GM19395 (cell line): ENCODE measurements at regions not wholly inside any gene's neighbourhood (a gene's known extent, or its start where the extent isn't known, plus 50 kb on each side); places are given as distances from the start of the nearest gene placed in this dataset.

Source experiments
- ATAC-seq: cut with Tn5 transposase; IDR thresholded peaks from one replicate; pipeline ENCODE4 v1.9.1; 2021; ENCODE audit warnings: mild to moderate bottlenecking, moderate library complexity; ENCODE audit not compliant: unreplicated experiment

- no peak for ATAC-seq
Measured at GRCh38 chr6:19032591-19033295, 645.6 kb downstream of the RNF144B start.

DNA sequence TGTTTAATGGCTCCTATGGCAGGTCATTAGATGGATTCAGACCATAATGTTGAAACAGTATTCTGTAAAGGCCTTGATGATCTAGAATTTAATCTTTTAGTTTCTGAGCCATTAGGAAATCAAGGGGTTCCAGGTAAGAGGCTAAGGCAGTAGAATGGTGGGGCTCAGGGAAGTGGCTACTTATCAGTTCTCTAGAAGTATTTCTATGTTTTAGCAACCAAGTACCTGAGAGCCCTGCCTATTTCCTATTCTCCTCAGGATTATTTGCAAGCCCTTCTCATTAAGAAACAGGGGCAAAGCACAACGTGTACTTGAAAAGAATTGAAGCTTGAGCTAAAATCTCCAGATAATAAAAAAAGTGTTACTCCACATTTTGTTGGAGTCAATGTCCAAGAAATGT lies 646.5 kb downstream of the RNF144B start:
- no peak for ATAC-seq

DNA sequence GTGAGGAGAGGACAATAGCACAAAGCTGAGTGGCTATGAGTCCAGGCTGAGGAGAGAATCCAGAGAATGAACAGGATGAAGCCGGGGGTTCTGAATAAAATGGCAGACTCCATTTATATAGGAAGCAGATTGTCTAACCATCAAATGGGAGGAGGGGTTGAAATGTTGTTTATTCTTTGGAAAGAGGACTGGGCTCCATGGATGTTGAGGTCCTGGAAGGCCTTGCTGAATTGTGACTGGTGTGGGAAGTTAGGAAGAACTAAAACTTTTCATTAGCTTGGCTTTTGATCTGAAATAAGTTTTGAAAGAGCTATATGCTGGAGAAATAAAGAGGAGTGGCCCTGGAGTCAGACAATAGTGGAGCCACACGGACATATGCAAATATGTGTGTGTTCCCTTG lies 647.8 kb downstream of the RNF144B start:
- ATAC-seq: no peak

DNA sequence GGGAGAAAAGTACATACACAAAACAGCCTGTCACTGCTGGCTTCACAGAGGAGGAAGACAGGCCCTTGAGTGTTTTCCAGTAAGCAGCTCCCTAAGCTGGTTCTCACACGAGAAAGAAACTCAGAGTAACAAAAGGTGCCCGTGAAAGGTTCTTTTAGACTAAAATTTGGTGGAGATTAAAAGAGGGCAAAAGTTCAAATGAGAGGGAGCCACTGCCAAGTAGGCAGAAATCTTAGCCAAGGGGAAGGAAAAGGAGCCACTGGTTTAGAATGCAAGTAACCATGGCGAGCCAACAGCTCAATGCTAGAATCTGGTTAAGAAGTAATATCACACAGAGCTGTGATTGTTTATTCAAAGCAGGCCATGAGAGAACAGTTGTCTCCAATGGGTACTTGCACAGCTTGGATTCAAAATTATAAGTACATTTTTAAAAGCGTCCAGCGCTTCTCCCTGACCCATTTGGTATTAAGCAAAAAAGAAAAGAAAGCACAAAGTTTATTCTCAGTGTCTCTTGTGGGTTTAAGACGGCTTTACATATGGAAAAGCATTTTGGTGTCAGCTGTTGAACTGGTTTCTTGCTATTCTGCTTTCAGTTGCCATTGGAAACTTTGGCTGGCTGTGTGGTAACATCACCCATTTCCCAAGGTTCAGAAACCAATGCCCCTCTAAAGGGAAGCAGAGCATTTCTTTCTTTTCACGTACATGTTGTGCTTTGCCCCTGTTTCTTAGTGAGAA lies 648.5 kb downstream of the RNF144B start:
- no peak for ATAC-seq

DNA sequence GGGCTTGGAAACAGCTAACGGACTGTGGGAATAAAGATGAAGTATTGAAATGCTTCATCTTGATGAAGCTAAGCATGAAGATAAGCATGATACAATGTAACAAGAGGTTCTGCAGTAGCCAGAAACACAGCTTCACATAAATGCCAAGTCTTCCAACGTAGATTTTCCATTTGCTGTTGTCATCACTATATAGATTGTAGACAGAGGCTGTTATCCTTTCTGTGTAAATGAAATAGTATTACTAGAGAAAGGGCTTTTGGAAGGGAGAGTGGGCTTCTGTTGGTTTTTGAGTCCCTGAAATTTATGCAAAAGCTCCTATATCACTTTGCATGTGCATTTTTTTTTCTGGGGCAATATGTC lies 649.0 kb downstream of the RNF144B start:
- no peak for ATAC-seq

DNA sequence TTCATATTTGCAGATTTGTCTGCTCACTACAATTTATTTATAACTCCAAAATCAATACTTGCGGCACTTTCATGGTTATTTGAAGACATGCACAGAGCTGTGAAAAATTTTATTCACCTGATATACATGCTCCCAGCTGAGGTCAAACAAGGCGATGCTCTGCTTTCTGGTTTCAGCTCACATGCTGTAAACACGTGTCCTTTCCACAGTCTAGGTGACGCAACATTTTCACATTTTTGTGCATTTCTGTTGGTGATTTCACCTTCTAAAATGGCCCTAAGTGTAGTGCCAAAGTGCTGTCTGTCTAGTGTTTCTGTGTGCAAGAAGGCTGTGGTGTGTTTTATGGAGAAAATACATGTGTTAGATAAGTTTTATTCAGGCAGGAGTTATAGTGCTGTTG lies 650.5 kb downstream of the RNF144B start:
- ATAC-seq: no peak

GRCh38 chr6:19039287-19039686 lies 652.1 kb downstream of the RNF144B start:
- ATAC-seq: no peak

DNA sequence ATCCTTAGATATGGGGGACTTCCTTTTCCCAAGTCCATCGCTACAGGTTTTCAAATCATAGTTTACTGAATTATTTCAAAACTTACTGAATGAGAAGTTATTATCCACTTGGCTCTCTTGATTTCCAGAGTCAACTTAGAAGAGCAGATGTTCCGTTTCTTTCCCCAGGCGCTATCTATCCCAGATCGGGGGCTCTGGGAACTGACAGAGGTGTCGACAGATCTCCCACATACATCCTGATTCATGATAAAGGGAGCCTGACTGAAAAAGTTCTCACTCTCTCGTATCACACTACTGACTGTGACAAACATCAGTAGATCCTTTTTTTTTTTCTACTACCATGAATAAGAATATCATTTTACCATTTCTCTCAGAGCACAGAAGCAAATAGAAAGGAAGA lies 654.8 kb downstream of the RNF144B start:
- ATAC-seq: no peak

DNA sequence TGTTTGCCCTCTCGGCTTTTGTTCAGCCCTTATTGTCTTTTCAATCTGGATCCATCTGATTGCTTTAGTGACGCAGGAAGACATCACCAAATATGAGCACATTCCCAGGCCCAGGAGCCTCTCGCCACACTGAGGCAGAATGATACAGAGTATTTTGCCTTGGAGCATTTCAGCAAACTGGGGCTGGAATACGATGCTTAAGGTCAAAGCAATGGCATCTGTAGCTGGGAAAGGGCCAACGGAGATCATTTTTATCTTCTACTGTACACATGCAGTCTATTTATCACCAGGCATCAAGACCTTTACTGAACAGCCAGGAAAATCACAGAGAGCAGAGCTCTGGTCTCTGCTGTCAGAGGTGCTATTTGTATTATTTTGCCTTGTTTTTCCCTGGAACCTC lies 655.3 kb downstream of the RNF144B start:
- no peak for ATAC-seq

- ATAC-seq: no peak
Measured at GRCh38 chr6:19050765-19051164, 663.6 kb downstream of the RNF144B start.

GRCh38 chr6:19052219-19052618 lies 665.1 kb downstream of the RNF144B start:
- ATAC-seq: no peak

- ATAC-seq: no peak
Measured at GRCh38 chr6:19059102-19059501, 672.0 kb downstream of the RNF144B start.

- no peak for ATAC-seq
Measured at GRCh38 chr6:19067165-19067564, 680.0 kb downstream of the RNF144B start.

DNA sequence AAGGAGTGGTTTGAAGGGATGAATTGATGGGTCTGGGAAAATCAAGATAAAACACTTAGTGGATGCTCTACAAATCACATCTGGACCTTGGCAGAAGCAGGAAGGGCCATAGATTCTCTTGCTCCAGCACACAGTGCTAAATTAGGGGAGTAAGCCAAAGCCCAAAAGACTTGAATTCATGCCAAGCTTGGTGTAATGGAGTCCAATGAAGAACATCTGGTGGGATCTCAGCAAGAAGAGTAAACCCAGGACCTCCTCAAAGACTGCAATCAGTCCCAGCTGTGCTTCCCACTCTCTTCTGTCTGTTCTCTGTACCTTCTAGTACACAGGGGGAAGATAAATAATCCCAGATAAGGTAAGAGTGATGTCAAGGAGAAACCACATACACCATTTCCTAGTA lies 683.4 kb downstream of the RNF144B start:
- no peak for ATAC-seq

DNA sequence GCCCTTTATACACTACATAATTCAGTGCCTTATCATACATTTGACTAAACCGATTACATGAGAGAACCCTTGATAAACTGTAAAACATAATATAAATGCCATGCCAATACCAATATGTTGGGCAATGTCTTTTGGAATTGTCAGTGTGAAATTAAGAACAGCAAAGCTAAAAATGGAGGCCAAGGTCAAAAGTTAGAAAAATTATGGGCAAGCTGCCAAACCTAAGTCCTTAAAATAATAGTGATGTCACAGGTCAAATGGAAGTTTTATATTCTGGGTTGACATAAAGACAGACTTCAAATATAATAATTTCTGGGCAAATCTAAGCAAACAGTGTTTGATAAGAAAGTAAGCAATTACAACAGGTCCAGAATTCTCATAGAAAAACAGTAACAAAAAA lies 696.7 kb downstream of the RNF144B start:
- no peak for ATAC-seq

DNA sequence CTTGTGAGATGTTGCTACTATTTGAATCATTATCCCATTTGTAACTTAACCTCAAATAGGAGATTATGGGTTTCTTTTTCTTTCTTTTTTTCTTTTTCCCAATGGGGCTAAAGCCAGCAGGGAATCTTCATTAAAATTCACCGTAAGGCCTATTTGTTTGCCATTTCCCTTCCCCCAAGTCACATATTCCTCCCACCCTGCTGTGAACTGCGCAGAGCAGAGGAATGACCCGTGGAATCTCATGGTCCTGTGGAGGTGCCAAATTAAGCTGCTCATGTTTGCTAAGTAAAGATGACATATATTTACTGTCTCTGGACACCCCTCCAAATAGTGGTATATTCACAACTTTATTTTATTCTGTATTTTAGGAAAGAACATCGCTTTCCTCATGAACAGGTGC lies 699.3 kb downstream of the RNF144B start:
- ATAC-seq: no peak

DNA sequence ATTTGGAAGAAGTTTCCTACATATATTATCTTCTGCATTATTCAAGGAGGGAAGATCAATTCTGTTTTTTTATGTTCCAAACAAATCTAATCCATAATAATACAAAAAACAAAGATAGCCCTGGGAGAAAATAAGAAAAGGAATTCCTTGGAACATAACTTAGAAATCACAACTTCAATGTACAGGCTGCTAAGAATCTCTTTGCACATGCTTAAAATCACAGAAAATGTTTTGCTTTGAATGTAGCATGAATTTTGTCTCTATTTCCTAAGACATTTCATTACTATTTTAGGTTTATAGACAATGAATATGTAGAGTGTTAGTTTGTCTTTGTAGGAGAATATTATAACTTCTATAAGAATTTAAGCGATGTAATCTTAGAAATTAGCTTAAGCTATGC lies 700.1 kb downstream of the RNF144B start:
- no peak for ATAC-seq

DNA sequence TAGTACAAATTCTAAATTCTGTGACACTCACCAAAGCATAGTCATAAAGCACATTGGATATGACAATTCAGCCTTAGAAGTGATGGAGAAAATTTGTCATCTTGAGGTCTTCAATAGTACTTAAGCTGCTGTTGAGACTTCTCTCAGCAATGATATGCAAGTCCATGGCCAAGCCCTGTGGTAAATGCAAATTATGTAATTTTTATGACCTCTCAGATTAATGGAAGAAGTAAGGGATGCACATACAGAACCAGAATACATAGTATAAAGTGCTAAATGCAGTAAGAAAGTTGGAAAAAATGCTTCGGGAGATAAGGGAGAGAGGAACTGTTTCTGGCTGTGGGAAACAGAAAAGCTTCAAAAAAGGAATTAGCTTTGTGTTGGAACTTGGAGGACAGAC lies 700.7 kb downstream of the RNF144B start:
- no peak for ATAC-seq

GRCh38 chr6:19100752-19101151 lies 713.6 kb downstream of the RNF144B start:
- ATAC-seq: no peak

GRCh38 chr6:19102936-19103335 lies 715.8 kb downstream of the RNF144B start:
- no peak for ATAC-seq

GRCh38 chr6:19107468-19107867 lies 720.3 kb downstream of the RNF144B start:
- ATAC-seq: no peak

DNA sequence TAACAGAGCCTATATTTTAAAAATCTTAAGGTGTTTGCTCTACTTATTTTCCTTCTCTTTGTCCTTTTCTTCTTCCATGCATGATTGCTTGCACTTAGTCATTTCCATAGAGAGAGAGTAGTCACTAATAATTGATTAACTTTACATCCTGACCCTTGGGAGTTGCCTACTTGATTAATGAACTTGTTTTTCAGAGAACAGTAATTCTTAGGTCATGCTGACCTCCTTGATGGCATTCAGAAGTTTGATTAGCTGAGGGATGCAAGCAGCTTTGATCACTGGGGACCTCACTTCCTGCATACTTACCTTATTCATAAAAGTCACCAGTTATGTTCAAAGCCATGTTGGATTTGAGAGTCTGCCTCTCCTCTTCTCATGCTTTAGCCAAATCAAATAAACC lies 715.6 kb upstream of the ID4 start:
- no peak for ATAC-seq

DNA sequence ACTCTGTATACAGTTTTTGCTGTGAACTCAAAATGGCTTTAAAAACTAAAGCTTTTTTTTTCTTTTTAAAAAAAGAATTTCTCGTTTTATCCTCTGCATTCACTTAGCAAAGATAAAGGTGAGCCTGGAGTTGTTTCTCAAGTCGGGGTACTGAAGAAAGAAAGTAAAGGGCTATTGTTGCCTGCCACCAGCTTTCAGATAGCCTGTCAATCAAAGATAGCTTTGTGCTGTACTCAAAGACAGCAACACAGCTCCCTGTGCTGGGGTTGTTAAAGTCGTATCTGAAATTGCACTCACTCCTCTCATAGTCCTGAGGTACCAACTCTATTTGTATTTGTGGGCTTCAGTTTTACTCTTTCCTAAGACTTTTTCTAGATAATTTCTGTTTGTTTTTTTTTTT lies 710.1 kb upstream of the ID4 start:
- no peak for ATAC-seq
